ENCODE measurements at regions not wholly inside any gene's neighbourhood (a gene's known extent, or its start where the extent isn't known, plus 50 kb on each side); places are given as distances from the start of the nearest gene placed in this dataset.
A peak's percentile ranks its signal among the peaks of the same experiment; 100 is the strongest.

DNA sequence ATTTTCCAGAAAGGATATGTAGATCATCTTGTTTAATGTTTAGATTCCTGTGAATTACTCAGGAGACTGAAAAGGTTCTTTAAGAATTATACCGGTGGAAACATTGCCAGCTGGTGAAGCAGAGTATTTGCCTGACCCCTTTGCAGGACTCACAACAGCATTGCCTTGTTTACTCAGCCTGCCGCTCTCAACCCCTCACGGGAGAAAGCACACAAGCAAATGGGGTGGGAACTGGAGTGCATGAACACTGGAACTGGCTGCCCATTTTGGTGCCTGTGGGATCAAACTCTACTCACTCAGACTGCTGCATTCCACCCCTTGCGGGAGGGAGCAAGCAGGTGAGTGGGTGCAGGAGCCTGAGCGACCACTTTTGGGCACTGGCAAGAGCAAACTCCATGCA lies 804.7 kb upstream of the SLITRK1 start:
- ATAC-seq (no peak), DNase-seq (no peak)
- H3K36me3 ChIP-seq (ENCODE audit: low read depth, low read length) = no peaks in the 10 kb centered on the region
- no peaks in the 10 kb centered on the region for H3K9me3 ChIP-seq (ENCODE audit: low read length)
- BruUV-seq (replicated peaks) = no TSS peak
- H3K9me2 ChIP-seq (replicated peaks; ENCODE audit: low read length) = no peaks in the 10 kb centered on the region
- POLR2A ChIA-PET (ENCODE audit: unreplicated experiment) = no interaction called here
- no peaks in the 10 kb centered on the region for H4K20me1 ChIP-seq (ENCODE audit: low read length)
- no peaks in the 10 kb centered on the region for H3K79me2 ChIP-seq (ENCODE audit: low read length)
- H3K4me3 ChIP-seq (ENCODE audit: low read length) = no peak overlapping the region
- H3K27ac ChIP-seq (ENCODE audit: low read length) = no peak overlapping the region
- H2AFZ ChIP-seq (ENCODE audit: low read length) = no peak overlapping the region
- TF ChIP-seq, protein P1, sequence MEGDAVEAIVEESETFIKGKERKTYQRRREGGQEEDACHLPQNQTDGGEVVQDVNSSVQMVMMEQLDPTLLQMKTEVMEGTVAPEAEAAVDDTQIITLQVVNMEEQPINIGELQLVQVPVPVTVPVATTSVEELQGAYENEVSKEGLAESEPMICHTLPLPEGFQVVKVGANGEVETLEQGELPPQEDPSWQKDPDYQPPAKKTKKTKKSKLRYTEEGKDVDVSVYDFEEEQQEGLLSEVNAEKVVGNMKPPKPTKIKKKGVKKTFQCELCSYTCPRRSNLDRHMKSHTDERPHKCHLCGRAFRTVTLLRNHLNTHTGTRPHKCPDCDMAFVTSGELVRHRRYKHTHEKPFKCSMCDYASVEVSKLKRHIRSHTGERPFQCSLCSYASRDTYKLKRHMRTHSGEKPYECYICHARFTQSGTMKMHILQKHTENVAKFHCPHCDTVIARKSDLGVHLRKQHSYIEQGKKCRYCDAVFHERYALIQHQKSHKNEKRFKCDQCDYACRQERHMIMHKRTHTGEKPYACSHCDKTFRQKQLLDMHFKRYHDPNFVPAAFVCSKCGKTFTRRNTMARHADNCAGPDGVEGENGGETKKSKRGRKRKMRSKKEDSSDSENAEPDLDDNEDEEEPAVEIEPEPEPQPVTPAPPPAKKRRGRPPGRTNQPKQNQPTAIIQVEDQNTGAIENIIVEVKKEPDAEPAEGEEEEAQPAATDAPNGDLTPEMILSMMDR (conservative IDR thresholded peaks at IDR 0.05; ENCODE audit: low read depth, low read length) = no peak
- no peak for TF ChIP-seq EZH2phosphoT487 (IDR thresholded peaks at IDR 0.05; ENCODE audit: borderline replicate concordance, low read length)
- no peak for TF ChIP-seq EZH2 (IDR thresholded peaks at IDR 0.05; ENCODE audit: low read length, unreplicated experiment)
- no peaks in the 10 kb centered on the region for H3K27me3 ChIP-seq (ENCODE audit: low read length)
- no peak overlapping the region for H3K9ac ChIP-seq (ENCODE audit: low read length)
- intact Hi-C loops (cut with micrococcal nuclease) = no loop called here
- CTCF ChIA-PET = no interaction called here
- H3F3A ChIP-seq (ENCODE audit: low read length, unreplicated experiment) = no peaks in the 10 kb centered on the region
- H3K4me2 ChIP-seq (ENCODE audit: low read length) = no peak overlapping the region
- H3K4me1 ChIP-seq (ENCODE audit: insufficient read depth, low read length) = peaks cover 8% of the 10 kb centered on the region; the same call in 1 of the 2 replicates

DNA sequence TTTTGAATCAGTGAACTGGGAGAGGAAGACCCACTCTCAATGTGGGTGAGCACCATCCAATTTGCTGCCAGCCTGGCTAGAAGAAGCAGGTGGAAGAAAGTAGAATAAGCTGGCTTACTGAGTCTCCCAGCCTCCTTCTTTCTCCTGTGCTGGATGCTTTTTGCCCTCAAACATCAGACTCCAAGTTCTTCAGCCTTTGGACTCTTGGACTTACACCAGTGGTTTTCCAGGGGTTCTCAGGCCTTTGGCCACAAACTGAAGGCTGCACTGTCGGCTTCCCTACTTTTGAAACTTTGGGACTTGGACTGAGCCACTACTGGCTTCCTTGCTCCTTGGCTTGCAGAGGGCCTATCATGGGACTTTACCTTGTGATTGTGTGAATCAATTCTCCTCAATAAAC lies 804.2 kb upstream of the SLITRK1 start:
- DNase-seq (no peak), ATAC-seq (no peak)
- Histone ChIP-seq H3K27ac (ENCODE audit: low read length) (no peak overlapping the region), H3K4me1 (ENCODE audit: insufficient read depth, low read length) (peaks cover 8% of the 10 kb centered on the region; the same call in 1 of the 2 replicates), H3K9ac (ENCODE audit: low read length) (no peak overlapping the region), H2AFZ (ENCODE audit: low read length) (no peak overlapping the region), H3F3A (ENCODE audit: low read length, unreplicated experiment) (no peaks in the 10 kb centered on the region), H3K9me3 (ENCODE audit: low read length) (no peaks in the 10 kb centered on the region), H3K9me2 (replicated peaks; ENCODE audit: low read length) (no peaks in the 10 kb centered on the region), H3K79me2 (ENCODE audit: low read length) (no peaks in the 10 kb centered on the region), H3K27me3 (ENCODE audit: low read length) (no peaks in the 10 kb centered on the region), H3K36me3 (ENCODE audit: low read depth, low read length) (no peaks in the 10 kb centered on the region), H3K4me3 (ENCODE audit: low read length) (no peak overlapping the region), H4K20me1 (ENCODE audit: low read length) (no peaks in the 10 kb centered on the region), H3K4me2 (ENCODE audit: low read length) (no peak overlapping the region)
- BruUV-seq (replicated peaks) = no TSS peak
- CTCF ChIA-PET = no interaction called here
- intact Hi-C loops (cut with micrococcal nuclease) = no loop called here
- POLR2A ChIA-PET (ENCODE audit: unreplicated experiment) = no interaction called here
- TF ChIP-seq EZH2phosphoT487 (IDR thresholded peaks at IDR 0.05; ENCODE audit: borderline replicate concordance, low read length) (no peak), EZH2 (IDR thresholded peaks at IDR 0.05; ENCODE audit: low read length, unreplicated experiment) (no peak)
- TF ChIP-seq, protein P1 (conservative IDR thresholded peaks at IDR 0.05; ENCODE audit: low read depth, low read length) = no peak

DNA sequence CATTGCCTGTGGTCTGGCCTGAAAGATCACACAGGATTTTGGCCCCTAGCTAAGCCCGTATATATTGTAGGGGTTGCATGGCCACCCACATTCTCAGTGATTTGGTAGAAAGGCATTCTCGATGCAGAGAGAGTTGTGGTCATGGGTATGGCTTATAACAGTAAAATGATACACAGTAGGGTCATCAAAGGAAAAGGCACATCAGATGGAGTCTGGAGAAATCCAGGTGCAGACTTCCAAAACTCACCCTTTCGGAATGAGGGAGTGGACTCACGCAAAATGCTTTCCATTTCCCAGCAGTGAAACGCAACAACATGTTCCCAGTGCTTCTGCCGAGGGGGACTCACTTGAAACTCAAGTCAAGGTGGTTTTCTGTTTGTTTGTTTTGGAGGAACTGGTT lies 802.5 kb upstream of the SLITRK1 start:
- H4K20me1 ChIP-seq (ENCODE audit: low read length) = no peaks in the 10 kb centered on the region
- intact Hi-C loops (cut with micrococcal nuclease) = no loop called here
- H3K27ac ChIP-seq (ENCODE audit: low read length) = no peak overlapping the region
- ChIA-PET CTCF (no interaction called here), POLR2A (ENCODE audit: unreplicated experiment) (no interaction called here)
- ATAC-seq (no peak), DNase-seq (peak; percentile 36)
- no peaks in the 10 kb centered on the region for H3K79me2 ChIP-seq (ENCODE audit: low read length)
- no peak overlapping the region for H3K9ac ChIP-seq (ENCODE audit: low read length)
- H3K4me3 ChIP-seq (ENCODE audit: low read length) = no peak overlapping the region
- no peak overlapping the region for H3K4me2 ChIP-seq (ENCODE audit: low read length)
- H3F3A ChIP-seq (ENCODE audit: low read length, unreplicated experiment) = no peaks in the 10 kb centered on the region
- H3K9me3 ChIP-seq (ENCODE audit: low read length) = no peaks in the 10 kb centered on the region
- H2AFZ ChIP-seq (ENCODE audit: low read length) = no peak overlapping the region
- no peaks in the 10 kb centered on the region for H3K36me3 ChIP-seq (ENCODE audit: low read depth, low read length)
- no peaks in the 10 kb centered on the region for H3K27me3 ChIP-seq (ENCODE audit: low read length)
- H3K9me2 ChIP-seq (replicated peaks; ENCODE audit: low read length) = no peaks in the 10 kb centered on the region
- TF ChIP-seq EZH2phosphoT487 (IDR thresholded peaks at IDR 0.05; ENCODE audit: borderline replicate concordance, low read length) (no peak), EZH2 (IDR thresholded peaks at IDR 0.05; ENCODE audit: low read length, unreplicated experiment) (no peak)
- BruUV-seq (replicated peaks) = no TSS peak
- H3K4me1 ChIP-seq (ENCODE audit: insufficient read depth, low read length) = peaks cover 8% of the 10 kb centered on the region; the same call in 1 of the 2 replicates
